ENCODE measurements at regions not wholly inside any gene's neighbourhood (a gene's known extent, or its start where the extent isn't known, plus 50 kb on each side); places are given as distances from the start of the nearest gene placed in this dataset.
"Not testable (repeated sequence)": the region's sequence is repeated elsewhere in the genome, so short reads cannot be mapped to it uniquely, and the experiment has no call there.

DNA sequence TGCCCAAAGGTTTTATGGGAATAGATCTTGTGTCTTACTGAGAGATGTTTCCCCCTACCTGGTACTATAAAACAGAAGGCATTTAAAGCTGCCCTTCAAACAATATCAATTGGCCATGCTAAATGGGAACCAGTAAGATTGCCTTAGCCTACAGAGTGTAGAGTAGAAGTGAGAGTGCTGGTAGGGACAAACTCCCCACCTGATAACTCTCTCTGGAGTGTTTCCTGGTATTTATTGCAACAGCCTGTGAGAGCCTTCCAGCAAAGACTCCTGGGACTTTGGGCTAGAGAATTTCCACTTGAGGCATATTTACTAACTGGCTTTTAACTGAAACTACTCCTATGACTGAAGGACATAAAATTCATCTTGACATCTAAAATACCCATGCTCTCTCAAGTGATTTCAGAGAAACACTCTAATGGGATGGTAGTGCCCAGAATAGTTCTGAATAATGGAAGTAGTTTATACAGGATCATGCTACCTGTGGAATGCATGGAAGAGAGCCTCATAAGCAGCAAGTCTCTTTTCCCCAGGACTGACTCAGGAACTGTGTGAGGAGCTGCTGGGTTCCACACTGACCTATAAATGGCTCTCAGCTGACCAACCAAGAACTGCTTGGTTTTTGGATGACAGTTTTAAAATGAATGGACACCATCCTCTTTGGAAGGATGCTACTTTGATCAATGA is 132.7 kb upstream of the SLITRK5 start:
- DNase-seq: peak in 1 of 3 donors; percentile 2
- Histone ChIP-seq H3K4me1 (ENCODE audit: control insufficient read depth in 5 of 5, insufficient read depth in 5 of 5, low read length in 5 of 5) (no peaks in the 10 kb centered on the region), H3K9ac (ENCODE audit: insufficient read depth in 1 of 2, low read length in 2 of 2) (no peak overlapping the region), H3K4me3 (no peak overlapping the region), H3K27ac (ENCODE audit: low read depth in 1 of 2, low read length in 1 of 2) (no peak overlapping the region), H3K27me3 (ENCODE audit: control insufficient read depth in 3 of 3, insufficient read depth in 3 of 3, low read length in 2 of 3) (no peaks in the 10 kb centered on the region), H3K36me3 (ENCODE audit: control insufficient read depth in 4 of 4, insufficient read depth in 4 of 4, low read length in 4 of 4) (no peaks in the 10 kb centered on the region), H3K9me3 (ENCODE audit: control insufficient read depth in 4 of 4, insufficient read depth in 3 of 4, low read length in 3 of 4) (no peaks in the 10 kb centered on the region)
- TF ChIP-seq CTCF (IDR thresholded peaks at IDR 0.05; ENCODE audit: control extremely low read depth, extremely low read depth): no peak
- peak; percentile 48 for ATAC-seq (ENCODE audit: insufficient read depth, low FRiP score)

DNA sequence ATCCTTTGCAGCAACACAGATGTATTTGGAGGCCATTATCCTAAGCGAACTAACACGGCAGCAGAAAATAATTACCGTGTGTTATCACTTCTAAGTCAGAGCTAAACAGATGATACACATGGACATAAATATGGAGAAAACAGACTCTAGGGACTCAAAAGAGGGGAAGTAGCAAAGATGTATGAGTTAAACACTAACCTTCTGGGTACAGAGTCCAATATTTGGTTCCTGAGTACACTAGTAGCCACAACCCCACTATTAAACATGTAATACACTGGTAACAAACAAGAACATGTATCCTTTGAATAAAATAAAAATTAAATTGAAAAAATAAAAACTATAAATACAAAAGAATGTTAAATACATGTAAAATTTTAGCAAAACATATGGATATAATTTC is 118.0 kb upstream of the SLITRK5 start:
- ATAC-seq (ENCODE audit: insufficient read depth, low FRiP score) (no peak), DNase-seq (no peak)
- Histone ChIP-seq H3K4me1 (ENCODE audit: control insufficient read depth in 5 of 5, insufficient read depth in 5 of 5, low read length in 5 of 5) (no peaks in the 10 kb centered on the region), H3K9ac (ENCODE audit: insufficient read depth in 1 of 2, low read length in 2 of 2) (no peak overlapping the region), H3K4me3 (no peak overlapping the region), H3K36me3 (ENCODE audit: control insufficient read depth in 4 of 4, insufficient read depth in 4 of 4, low read length in 4 of 4) (no peaks in the 10 kb centered on the region), H3K9me3 (ENCODE audit: control insufficient read depth in 4 of 4, insufficient read depth in 3 of 4, low read length in 3 of 4) (no peaks in the 10 kb centered on the region), H3K27ac (ENCODE audit: low read depth in 1 of 2, low read length in 1 of 2) (no peak overlapping the region), H3K27me3 (ENCODE audit: control insufficient read depth in 3 of 3, insufficient read depth in 3 of 3, low read length in 2 of 3) (no peaks in the 10 kb centered on the region)
- 93 to 99% methylated on average over 3 of the region's 3 CpGs for WGBS, 2 donors
- no peak for TF ChIP-seq CTCF (IDR thresholded peaks at IDR 0.05; ENCODE audit: control extremely low read depth, extremely low read depth)

DNA sequence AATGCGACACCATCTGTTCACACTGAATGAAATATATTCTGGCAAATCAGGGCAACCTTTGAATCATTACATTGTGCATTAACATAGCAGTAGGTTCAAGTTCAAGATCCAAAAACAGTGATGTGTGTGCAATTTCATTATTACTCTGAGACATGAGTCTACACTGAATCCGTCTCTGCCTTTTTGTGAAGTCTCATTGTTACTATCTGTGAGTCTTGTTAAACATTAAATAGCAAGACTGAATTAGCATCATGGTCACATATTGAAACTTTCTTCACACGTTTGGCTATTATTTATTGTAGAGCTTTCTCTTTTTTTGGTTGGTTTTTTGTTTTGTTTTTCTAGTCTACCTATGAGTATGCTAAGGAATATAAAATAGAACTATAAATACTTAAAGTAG is 117.1 kb upstream of the SLITRK5 start:
- Histone ChIP-seq H3K9me3 (ENCODE audit: control insufficient read depth in 4 of 4, insufficient read depth in 3 of 4, low read length in 3 of 4) (no peaks in the 10 kb centered on the region), H3K27ac (ENCODE audit: low read depth in 1 of 2, low read length in 1 of 2) (no peak overlapping the region), H3K36me3 (ENCODE audit: control insufficient read depth in 4 of 4, insufficient read depth in 4 of 4, low read length in 4 of 4) (no peaks in the 10 kb centered on the region), H3K9ac (ENCODE audit: insufficient read depth in 1 of 2, low read length in 2 of 2) (no peak overlapping the region), H3K27me3 (ENCODE audit: control insufficient read depth in 3 of 3, insufficient read depth in 3 of 3, low read length in 2 of 3) (no peaks in the 10 kb centered on the region), H3K4me3 (no peak overlapping the region), H3K4me1 (ENCODE audit: control insufficient read depth in 5 of 5, insufficient read depth in 5 of 5, low read length in 5 of 5) (no peaks in the 10 kb centered on the region)
- TF ChIP-seq CTCF (IDR thresholded peaks at IDR 0.05; ENCODE audit: control extremely low read depth, extremely low read depth): no peak
- WGBS, 2 donors: 85 to 94% methylated on average over 3 of the region's 3 CpGs
- DNase-seq (no peak), ATAC-seq (ENCODE audit: insufficient read depth, low FRiP score) (no peak)

GRCh38 chr13:87557788-87558187 is 113.4 kb upstream of the SLITRK5 start:
- DNase-seq (no peak), ATAC-seq (ENCODE audit: insufficient read depth, low FRiP score) (no peak)
- Histone ChIP-seq H3K27me3 (ENCODE audit: control insufficient read depth in 3 of 3, insufficient read depth in 3 of 3, low read length in 2 of 3) (no peaks in the 10 kb centered on the region), H3K4me1 (ENCODE audit: control insufficient read depth in 5 of 5, insufficient read depth in 5 of 5, low read length in 5 of 5) (no peaks in the 10 kb centered on the region), H3K9me3 (ENCODE audit: control insufficient read depth in 4 of 4, insufficient read depth in 3 of 4, low read length in 3 of 4) (no peaks in the 10 kb centered on the region), H3K27ac (ENCODE audit: low read depth in 1 of 2, low read length in 1 of 2) (no peak overlapping the region), H3K36me3 (ENCODE audit: control insufficient read depth in 4 of 4, insufficient read depth in 4 of 4, low read length in 4 of 4) (no peaks in the 10 kb centered on the region), H3K9ac (ENCODE audit: insufficient read depth in 1 of 2, low read length in 2 of 2) (no peak overlapping the region), H3K4me3 (no peak overlapping the region)
- 62 to 75% methylated on average over 2 of the region's 2 CpGs for WGBS, 2 donors
- no peak for TF ChIP-seq CTCF (IDR thresholded peaks at IDR 0.05; ENCODE audit: control extremely low read depth, extremely low read depth)

DNA sequence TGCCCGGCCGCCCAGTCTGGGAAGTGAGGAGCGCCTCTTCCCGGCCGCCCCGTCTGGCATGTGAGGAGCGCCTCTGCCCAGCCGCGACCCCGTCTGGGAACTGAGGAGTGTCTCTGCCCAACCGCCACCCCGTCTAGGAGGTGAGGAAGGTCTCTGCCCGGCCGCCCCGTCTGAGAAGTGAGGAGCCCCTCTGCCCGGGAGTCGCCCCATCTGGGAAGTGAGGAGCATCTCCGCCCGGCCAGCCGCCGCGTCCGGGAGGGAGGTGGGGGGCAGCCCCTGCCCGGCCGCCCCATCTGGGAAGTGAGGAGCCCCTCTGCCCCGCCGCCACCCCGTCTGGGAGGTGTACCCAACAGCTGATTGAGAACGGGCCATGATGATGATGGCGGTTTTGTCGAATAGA is 109.6 kb upstream of the SLITRK5 start:
- H3K27ac ChIP-seq (ENCODE audit: low read depth in 1 of 2, low read length in 1 of 2); H3K9me3 ChIP-seq (ENCODE audit: control insufficient read depth in 4 of 4, insufficient read depth in 3 of 4, low read length in 3 of 4); ATAC-seq (ENCODE audit: insufficient read depth, low FRiP score); H3K4me1 ChIP-seq (ENCODE audit: control insufficient read depth in 5 of 5, insufficient read depth in 5 of 5, low read length in 5 of 5); H3K9ac ChIP-seq (ENCODE audit: insufficient read depth in 1 of 2, low read length in 2 of 2); H3K4me3 ChIP-seq; H3K27me3 ChIP-seq (ENCODE audit: control insufficient read depth in 3 of 3, insufficient read depth in 3 of 3, low read length in 2 of 3); DNase-seq; H3K36me3 ChIP-seq (ENCODE audit: control insufficient read depth in 4 of 4, insufficient read depth in 4 of 4, low read length in 4 of 4): not testable (repeated sequence)
- 93% methylated on average over 31 of the region's 31 CpGs for WGBS, 2 donors
